ENCODE measurements at regions not wholly inside any gene's neighbourhood (a gene's known extent, or its start where the extent isn't known, plus 50 kb on each side); places are given as distances from the start of the nearest gene placed in this dataset.

DNA sequence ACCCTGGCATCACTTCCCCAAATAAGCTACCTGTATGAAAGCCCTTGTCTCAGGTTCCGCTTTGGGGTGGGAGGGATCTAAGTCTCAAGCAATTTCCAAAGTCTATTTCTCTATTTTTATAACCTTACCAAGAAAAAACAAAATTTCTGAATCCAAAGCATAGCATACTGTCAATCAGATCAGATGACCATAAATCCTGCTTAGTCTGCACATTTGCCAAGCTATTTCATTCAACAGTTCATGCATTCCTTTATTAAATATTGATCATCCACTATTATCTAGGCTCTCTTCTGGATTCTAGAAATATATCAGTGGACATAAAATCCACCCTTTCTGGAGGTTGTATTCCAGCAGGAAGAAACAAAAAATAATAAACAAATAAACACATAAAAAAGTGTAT lies 263.5 kb upstream of the USP15 start:
- in situ Hi-C loops (cut with MboI) (no loop called here), intact Hi-C loops (cut with micrococcal nuclease) (no loop called here)
- WGBS (ENCODE audit: insufficient coverage, low coverage, missing lambda C conversion rate) = 0% methylated on average over 1 of the region's 1 CpG
- POLR2A ChIA-PET = no interaction called here
- BruUV-seq (replicated peaks) = no TSS peak
- Histone ChIP-seq H3K27me3 (ENCODE audit: control insufficient read depth in 2 of 2, insufficient read depth in 2 of 2, low read length in 2 of 2) (no peaks in the 10 kb centered on the region), H2AFZ (ENCODE audit: low read depth, low read length) (no peak overlapping the region), H3K4me2 (ENCODE audit: insufficient read depth, low read length) (no peak overlapping the region), H3K9me3 (replicated peaks; ENCODE audit: control insufficient read depth, insufficient read depth, low read depth, low read length) (no peaks in the 10 kb centered on the region), H3K9ac (ENCODE audit: insufficient read depth in 1 of 2, low read depth in 2 of 2, low read length in 2 of 2) (no peak overlapping the region), H3K79me2 (ENCODE audit: control insufficient read depth, insufficient read depth, low read length) (no peaks in the 10 kb centered on the region), H3K27ac (ENCODE audit: extremely low read depth, low read depth, low read length) (no peak overlapping the region), H3K4me3 (no peak overlapping the region), H4K20me1 (replicated peaks; ENCODE audit: control insufficient read depth, insufficient read depth, low read length) (no peaks in the 10 kb centered on the region), H3K9me1 (ENCODE audit: control insufficient read depth, insufficient read depth, low read length) (no peaks in the 10 kb centered on the region), H3K36me3 (ENCODE audit: control insufficient read depth, insufficient read depth, low read length) (no peaks in the 10 kb centered on the region), H3K4me1 (replicated peaks in 1 of 2; ENCODE audit: control insufficient read depth in 2 of 2, insufficient read depth in 2 of 2, low read length in 2 of 2) (no peaks in the 10 kb centered on the region)
- ATAC-seq (no peak), FAIRE-seq (no peak), DNase-seq (ENCODE audit: extremely low read depth in 1 of 4, low spot score in 3 of 4) (no peak)
- CTCF ChIA-PET (ENCODE audit: low intra/inter-chr PET ratio) = no interaction called here
- TF ChIP-seq TFAM (CRISPR knock-in tag; conservative IDR thresholded peaks at IDR 0.05) (no peak), MAFK (IDR thresholded peaks at IDR 0.05; ENCODE audit: low read length) (0 out of 2 replicates have a peak, but pooled peaks have one; percentile 6)

- CTCF ChIA-PET (ENCODE audit: low intra/inter-chr PET ratio) = no interaction called here
- no peaks in the 10 kb centered on the region for H3K79me2 ChIP-seq (ENCODE audit: control insufficient read depth, insufficient read depth, low read length)
- no peaks in the 10 kb centered on the region for H3K9me3 ChIP-seq (replicated peaks; ENCODE audit: control insufficient read depth, insufficient read depth, low read depth, low read length)
- no peaks in the 10 kb centered on the region for H3K9me1 ChIP-seq (ENCODE audit: control insufficient read depth, insufficient read depth, low read length)
- no peak overlapping the region for H3K4me3 ChIP-seq
- H3K9ac ChIP-seq (ENCODE audit: insufficient read depth in 1 of 2, low read depth in 2 of 2, low read length in 2 of 2) = no peak overlapping the region
- no peaks in the 10 kb centered on the region for H4K20me1 ChIP-seq (replicated peaks; ENCODE audit: control insufficient read depth, insufficient read depth, low read length)
- WGBS (ENCODE audit: insufficient coverage, low coverage, missing lambda C conversion rate) = 0% methylated on average over 2 of the region's 2 CpGs
- intact Hi-C loops (cut with micrococcal nuclease) = no loop called here
- no peak overlapping the region for H3K27ac ChIP-seq (ENCODE audit: extremely low read depth, low read depth, low read length)
- BruUV-seq (replicated peaks) = no TSS peak
- ATAC-seq (no peak), DNase-seq (ENCODE audit: extremely low read depth in 1 of 4, low spot score in 3 of 4) (no peak), FAIRE-seq (no peak)
- H3K36me3 ChIP-seq (ENCODE audit: control insufficient read depth, insufficient read depth, low read length) = no peaks in the 10 kb centered on the region
- no peaks in the 10 kb centered on the region for H3K27me3 ChIP-seq (ENCODE audit: control insufficient read depth in 2 of 2, insufficient read depth in 2 of 2, low read length in 2 of 2)
- H3K4me2 ChIP-seq (ENCODE audit: insufficient read depth, low read length) = no peak overlapping the region
- POLR2A ChIA-PET = no interaction called here
- in situ Hi-C loops (cut with MboI) = no loop called here
- no peaks in the 10 kb centered on the region for H3K4me1 ChIP-seq (replicated peaks in 1 of 2; ENCODE audit: control insufficient read depth in 2 of 2, insufficient read depth in 2 of 2, low read length in 2 of 2)
- no peak overlapping the region for H2AFZ ChIP-seq (ENCODE audit: low read depth, low read length)
- TF ChIP-seq TAF15 (IDR thresholded peaks at IDR 0.05; ENCODE audit: low read depth, low read length) (no peak), TCF3 (CRISPR knock-in tag; IDR thresholded peaks at IDR 0.05) (no peak), NCOA2 (IDR thresholded peaks at IDR 0.05; ENCODE audit: partially characterized antibody in 2 of 2) (no peak), MTA2 (IDR thresholded peaks at IDR 0.05; ENCODE audit: low read depth) (no peak), ELF2 (CRISPR knock-in tag; IDR thresholded peaks at IDR 0.05) (no peak), E4F1 (CRISPR knock-in tag; IDR thresholded peaks at IDR 0.05; ENCODE audit: borderline replicate concordance) (no peak), ESRRA (IDR thresholded peaks at IDR 0.05; ENCODE audit: borderline replicate concordance, low read depth) (no peak), CREB3L1 (IDR thresholded peaks at IDR 0.05; ENCODE audit: borderline replicate concordance, low read depth) (no peak), DACH1 (IDR thresholded peaks at IDR 0.05; ENCODE audit: partially characterized antibody) (no peak), ZNF324 (CRISPR knock-in tag; IDR thresholded peaks at IDR 0.05) (no peak), POU5F1 (IDR thresholded peaks at IDR 0.05; ENCODE audit: borderline replicate concordance, low read depth, low read length, partially characterized antibody) (no peak)
Measured at GRCh38 chr12:61998791-61999190, 261.4 kb upstream of the USP15 start.

Data from K562 (cell line).